C4-2B (cell line): ENCODE measurements at regions not wholly inside any gene's neighbourhood (a gene's known extent, or its start where the extent isn't known, plus 50 kb on each side); places are given as distances from the start of the nearest gene placed in this dataset.

Experiments
- H3K27ac ChIP-seq: fragments of 450-650 bp; 2 replicates; pipeline ENCODE4 v1.5.1; 2017
- ZFX ChIP-seq: fragments of 450-650 bp; IDR thresholded peaks from 2 replicates; pipeline ENCODE4 v1.6.1; 2017
- TF ChIP-seq, protein P1 (sequence below): fragments of 450-650 bp; conservative IDR thresholded peaks from 2 replicates; pipeline ENCODE4 v1.5.1; 2017; ENCODE audit warnings: mild to moderate bottlenecking

DNA sequence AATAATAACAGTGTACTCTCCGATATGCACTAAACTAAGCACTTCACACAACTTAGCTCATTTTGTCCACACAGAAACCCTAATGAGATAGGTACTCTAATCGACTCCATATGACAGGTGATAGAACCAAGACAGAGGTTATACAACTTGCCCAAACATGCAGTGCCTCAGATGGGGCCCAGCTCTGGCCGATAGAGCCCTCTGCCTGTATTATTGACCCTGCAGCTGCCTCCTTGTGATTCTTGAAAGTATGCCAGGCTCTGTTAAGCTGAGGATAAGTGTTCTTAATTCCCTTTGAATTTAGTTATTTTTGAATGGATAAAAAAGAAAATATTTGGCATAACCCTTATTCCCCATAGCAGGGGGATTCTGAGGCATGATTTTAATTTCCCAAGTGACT, 78.5 kb downstream of the HMHB1 start:
- no peak overlapping the region for H3K27ac ChIP-seq
- TF ChIP-seq ZFX = no peak
- TF ChIP-seq, protein P1, sequence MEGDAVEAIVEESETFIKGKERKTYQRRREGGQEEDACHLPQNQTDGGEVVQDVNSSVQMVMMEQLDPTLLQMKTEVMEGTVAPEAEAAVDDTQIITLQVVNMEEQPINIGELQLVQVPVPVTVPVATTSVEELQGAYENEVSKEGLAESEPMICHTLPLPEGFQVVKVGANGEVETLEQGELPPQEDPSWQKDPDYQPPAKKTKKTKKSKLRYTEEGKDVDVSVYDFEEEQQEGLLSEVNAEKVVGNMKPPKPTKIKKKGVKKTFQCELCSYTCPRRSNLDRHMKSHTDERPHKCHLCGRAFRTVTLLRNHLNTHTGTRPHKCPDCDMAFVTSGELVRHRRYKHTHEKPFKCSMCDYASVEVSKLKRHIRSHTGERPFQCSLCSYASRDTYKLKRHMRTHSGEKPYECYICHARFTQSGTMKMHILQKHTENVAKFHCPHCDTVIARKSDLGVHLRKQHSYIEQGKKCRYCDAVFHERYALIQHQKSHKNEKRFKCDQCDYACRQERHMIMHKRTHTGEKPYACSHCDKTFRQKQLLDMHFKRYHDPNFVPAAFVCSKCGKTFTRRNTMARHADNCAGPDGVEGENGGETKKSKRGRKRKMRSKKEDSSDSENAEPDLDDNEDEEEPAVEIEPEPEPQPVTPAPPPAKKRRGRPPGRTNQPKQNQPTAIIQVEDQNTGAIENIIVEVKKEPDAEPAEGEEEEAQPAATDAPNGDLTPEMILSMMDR = no peak

DNA sequence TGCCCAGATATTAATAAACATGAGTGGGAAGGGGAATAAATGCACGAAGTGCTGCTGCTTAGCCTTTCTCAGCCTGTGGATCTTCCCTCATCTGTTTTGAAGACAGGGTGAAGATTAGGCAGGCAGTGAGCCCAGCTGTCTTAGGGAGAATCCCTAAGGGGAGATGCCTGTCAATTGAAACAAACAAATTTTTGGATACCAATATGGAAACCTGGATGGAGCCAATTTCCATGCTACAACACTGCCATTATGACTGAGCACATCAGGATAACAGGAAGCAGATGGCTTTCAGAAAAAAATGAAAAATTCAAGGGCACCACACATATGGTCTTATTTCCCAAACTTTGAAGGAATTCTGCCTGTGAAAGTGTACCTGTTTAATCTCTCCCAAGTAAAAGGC, 80.3 kb downstream of the HMHB1 start:
- TF ChIP-seq, protein P1 = no peak
- TF ChIP-seq ZFX = no peak
- no peak overlapping the region for H3K27ac ChIP-seq

- TF ChIP-seq ZFX = no peak
- TF ChIP-seq, protein P1 = no peak
- no peak overlapping the region for H3K27ac ChIP-seq
These were observed 80.9 kb downstream of the HMHB1 start for GRCh38 chr5:143892908-143893307.

- no peak overlapping the region for H3K27ac ChIP-seq
- TF ChIP-seq, protein P1 = no peak
- TF ChIP-seq ZFX = no peak
These were observed 81.7 kb downstream of the HMHB1 start for GRCh38 chr5:143893638-143894037.

DNA sequence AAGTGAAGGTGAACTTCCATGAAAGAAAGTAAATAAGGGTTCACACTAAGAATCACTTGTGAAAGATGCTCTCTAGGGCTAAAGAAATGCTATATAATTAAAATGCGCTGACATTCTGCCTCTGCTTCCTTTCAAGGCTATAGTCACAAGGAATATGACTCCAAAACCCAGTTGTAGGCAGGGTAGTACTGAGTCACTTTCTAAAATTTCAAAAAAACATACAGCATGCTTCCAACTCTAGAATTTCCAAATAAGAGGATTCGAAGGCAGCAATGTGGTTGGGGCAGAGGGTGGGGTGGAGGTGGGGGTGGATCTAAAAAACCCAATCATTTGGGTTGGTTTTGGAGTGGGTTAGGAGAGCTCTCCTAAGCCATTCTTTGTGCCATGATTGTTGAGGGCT, 84.6 kb downstream of the HMHB1 start:
- no peak for TF ChIP-seq ZFX
- TF ChIP-seq, protein P1 = no peak
- H3K27ac ChIP-seq = no peak overlapping the region

DNA sequence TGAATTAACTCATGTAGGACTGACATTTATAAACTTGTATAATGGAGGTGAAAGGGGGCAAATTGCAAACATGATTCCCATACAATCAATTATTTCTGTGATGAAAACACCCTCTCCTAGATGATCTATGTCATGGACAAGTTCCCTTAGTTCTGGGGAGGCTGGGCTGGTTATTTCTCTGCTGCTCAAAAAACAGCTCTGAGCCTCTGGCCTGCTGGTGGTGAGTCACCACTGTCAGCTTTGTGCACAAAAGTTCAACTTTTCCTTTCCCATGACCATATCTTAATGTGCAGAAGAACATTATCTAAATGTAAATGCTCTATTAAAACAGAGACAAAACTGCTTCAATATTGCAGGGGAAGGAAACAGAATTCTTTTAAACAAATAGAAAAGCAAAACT, 85.0 kb downstream of the HMHB1 start:
- H3K27ac ChIP-seq = no peak overlapping the region
- TF ChIP-seq, protein P1 = no peak
- TF ChIP-seq ZFX = no peak

GRCh38 chr5:143898381-143898780, 86.4 kb downstream of the HMHB1 start:
- H3K27ac ChIP-seq = no peak overlapping the region
- TF ChIP-seq, protein P1 = no peak
- no peak for TF ChIP-seq ZFX
